Hepatocyte (in vitro differentiated cells): ENCODE measurements at regions not wholly inside any gene's neighbourhood (a gene's known extent, or its start where the extent isn't known, plus 50 kb on each side); places are given as distances from the start of the nearest gene placed in this dataset.

Experiments
- DNase-seq: peaks from one replicate; pipeline ENCODE4 v3.0.0-alpha.2; 2016; ENCODE audit warnings: low spot score
- H2AFZ ChIP-seq: fragments of 200-600 bp; sonication (generic); 2 replicates; pipeline ENCODE4 v1.6.0; 2016; ENCODE audit warnings: antibody characterized with exemption, mild to moderate bottlenecking
- H3K27ac ChIP-seq: fragments of 200-600 bp; sonication (generic); 2 replicates; pipeline ENCODE4 v1.5.1; 2016; ENCODE audit warnings: mild to moderate bottlenecking
- H3K27me3 ChIP-seq: fragments of 200-600 bp; sonication (generic); 2 replicates; pipeline ENCODE4 v1.6.1; 2016
- H3K36me3 ChIP-seq: fragments of 200-600 bp; sonication (generic); replicated peaks from 2 replicates; pipeline ENCODE4 v1.5.1; 2016; ENCODE audit warnings: low read depth; ENCODE audit not compliant: insufficient read depth
- H3K4me1 ChIP-seq: fragments of 200-600 bp; sonication (generic); 2 replicates; pipeline ENCODE4 v1.5.1; 2016; ENCODE audit warnings: mild to moderate bottlenecking, moderate library complexity; ENCODE audit not compliant: insufficient read depth
- H3K4me2 ChIP-seq: fragments of 200-600 bp; sonication (generic); 2 replicates; pipeline ENCODE4 v1.6.0; 2016
- H3K4me3 ChIP-seq: fragments of 200-600 bp; sonication (generic); 2 replicates; pipeline ENCODE4 v1.5.1; 2016; ENCODE audit warnings: mild to moderate bottlenecking
- H3K79me2 ChIP-seq: fragments of 200-600 bp; sonication (generic); 2 replicates; pipeline ENCODE4 v1.6.0; 2017; ENCODE audit warnings: mild to moderate bottlenecking
- H3K9me2 ChIP-seq: fragments of 200-600 bp; sonication (generic); replicated peaks from 2 replicates; pipeline ENCODE4 v1.6.0; 2017; ENCODE audit warnings: mild to moderate bottlenecking; ENCODE audit not compliant: insufficient read depth
- H3K9me3 ChIP-seq: fragments of 200-600 bp; sonication (generic); 2 replicates; pipeline ENCODE4 v1.5.1; 2016; ENCODE audit warnings: low read depth, mild to moderate bottlenecking
- H4K20me1 ChIP-seq: fragments of 200-600 bp; sonication (generic); 2 replicates; pipeline ENCODE4 v1.6.0; 2016; ENCODE audit warnings: mild to moderate bottlenecking; ENCODE audit not compliant: insufficient read depth, poor library complexity, severe bottlenecking
- EZH2 ChIP-seq: fragments of 200-600 bp; sonication (generic); IDR thresholded peaks from 2 replicates; pipeline ENCODE4 v1.6.1; 2016; ENCODE audit warnings: antibody characterized with exemption, mild to moderate bottlenecking, borderline replicate concordance
- EZH2phosphoT487 ChIP-seq: fragments of 200-600 bp; sonication (generic); IDR thresholded peaks from one replicate; pipeline ENCODE4 v1.6.1; 2018; ENCODE audit warnings: antibody characterized with exemption, mild to moderate bottlenecking, low read depth, moderate library complexity; ENCODE audit not compliant: unreplicated experiment, severe bottlenecking
- WGBS: methylation state at CpG from one replicate; pipeline ENCODE4 v1.1.6; 2016; ENCODE audit warnings: low lambda C conversion rate; ENCODE audit errors: missing lambda C conversion rate; 5-methylcytosine and 5-hydroxymethylcytosine counted together
- TF ChIP-seq, protein P1 (sequence below): fragments of 200-600 bp; sonication (generic); IDR thresholded peaks from 2 replicates; pipeline ENCODE4 v1.5.1; 2016; ENCODE audit warnings: antibody characterized with exemption, mild to moderate bottlenecking; ENCODE audit not compliant: poor library complexity

DNA sequence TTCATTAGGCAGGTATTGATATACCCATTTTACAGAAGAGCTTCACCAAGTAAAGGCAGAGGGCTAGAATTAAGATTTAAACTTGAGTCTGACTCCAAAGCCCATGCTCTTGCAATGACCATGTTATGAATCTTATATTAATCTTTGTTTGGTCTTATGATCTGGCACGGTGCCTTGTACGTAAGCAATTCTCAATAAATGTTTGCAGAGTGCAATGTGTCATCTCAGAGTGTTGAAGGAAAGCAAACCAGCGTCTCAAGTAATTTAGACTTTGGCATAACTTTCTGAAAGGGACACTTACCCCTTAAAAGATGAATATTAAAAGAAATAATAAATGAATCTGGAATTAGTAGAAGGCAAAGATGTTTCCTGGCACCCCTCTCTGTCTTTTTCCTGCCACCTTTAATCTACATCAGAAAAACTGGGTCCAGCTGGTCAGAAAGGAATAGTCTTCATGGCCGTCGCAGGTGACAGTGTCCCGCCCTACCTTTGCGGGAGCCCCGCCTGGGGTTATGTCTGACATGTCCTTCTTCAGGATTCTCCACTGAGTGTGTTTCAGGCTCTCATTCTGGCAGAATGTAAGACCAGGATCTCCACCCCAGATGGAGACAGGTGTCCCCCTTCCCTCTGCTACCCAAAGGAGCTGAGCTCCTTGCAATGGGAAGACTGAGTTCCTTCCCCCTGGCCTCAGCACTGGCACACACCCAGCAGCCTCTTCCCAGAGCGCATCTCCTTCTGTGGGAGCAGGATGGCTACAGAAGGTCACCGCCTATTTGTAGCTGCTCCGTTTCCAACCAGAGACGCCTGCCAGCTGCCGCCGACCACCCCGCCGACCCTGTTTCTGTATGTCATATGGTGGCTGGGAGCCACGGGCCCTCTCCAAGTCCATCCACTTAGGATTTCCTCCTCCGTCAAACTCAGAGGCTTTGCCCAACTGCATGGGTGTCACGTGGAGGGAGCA lies 266.3 kb upstream of the ECI2 start:
- Histone ChIP-seq H2AFZ (no peak overlapping the region), H3K27me3 (no peaks in the 10 kb centered on the region), H3K79me2 (no peaks in the 10 kb centered on the region), H3K4me1 (peaks cover 5% of the 10 kb centered on the region), H3K4me2 (no peak overlapping the region), H3K9me3 (no peaks in the 10 kb centered on the region), H3K4me3 (no peak overlapping the region), H3K9me2 (no peaks in the 10 kb centered on the region), H4K20me1 (no peaks in the 10 kb centered on the region), H3K27ac (no peak overlapping the region), H3K36me3 (no peaks in the 10 kb centered on the region)
- 93% methylated on average over 19 of the region's 19 CpGs for WGBS
- no peak for TF ChIP-seq EZH2phosphoT487
- no peak for TF ChIP-seq EZH2
- TF ChIP-seq, protein P1, sequence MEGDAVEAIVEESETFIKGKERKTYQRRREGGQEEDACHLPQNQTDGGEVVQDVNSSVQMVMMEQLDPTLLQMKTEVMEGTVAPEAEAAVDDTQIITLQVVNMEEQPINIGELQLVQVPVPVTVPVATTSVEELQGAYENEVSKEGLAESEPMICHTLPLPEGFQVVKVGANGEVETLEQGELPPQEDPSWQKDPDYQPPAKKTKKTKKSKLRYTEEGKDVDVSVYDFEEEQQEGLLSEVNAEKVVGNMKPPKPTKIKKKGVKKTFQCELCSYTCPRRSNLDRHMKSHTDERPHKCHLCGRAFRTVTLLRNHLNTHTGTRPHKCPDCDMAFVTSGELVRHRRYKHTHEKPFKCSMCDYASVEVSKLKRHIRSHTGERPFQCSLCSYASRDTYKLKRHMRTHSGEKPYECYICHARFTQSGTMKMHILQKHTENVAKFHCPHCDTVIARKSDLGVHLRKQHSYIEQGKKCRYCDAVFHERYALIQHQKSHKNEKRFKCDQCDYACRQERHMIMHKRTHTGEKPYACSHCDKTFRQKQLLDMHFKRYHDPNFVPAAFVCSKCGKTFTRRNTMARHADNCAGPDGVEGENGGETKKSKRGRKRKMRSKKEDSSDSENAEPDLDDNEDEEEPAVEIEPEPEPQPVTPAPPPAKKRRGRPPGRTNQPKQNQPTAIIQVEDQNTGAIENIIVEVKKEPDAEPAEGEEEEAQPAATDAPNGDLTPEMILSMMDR, result no peak
- no peak for DNase-seq

DNA sequence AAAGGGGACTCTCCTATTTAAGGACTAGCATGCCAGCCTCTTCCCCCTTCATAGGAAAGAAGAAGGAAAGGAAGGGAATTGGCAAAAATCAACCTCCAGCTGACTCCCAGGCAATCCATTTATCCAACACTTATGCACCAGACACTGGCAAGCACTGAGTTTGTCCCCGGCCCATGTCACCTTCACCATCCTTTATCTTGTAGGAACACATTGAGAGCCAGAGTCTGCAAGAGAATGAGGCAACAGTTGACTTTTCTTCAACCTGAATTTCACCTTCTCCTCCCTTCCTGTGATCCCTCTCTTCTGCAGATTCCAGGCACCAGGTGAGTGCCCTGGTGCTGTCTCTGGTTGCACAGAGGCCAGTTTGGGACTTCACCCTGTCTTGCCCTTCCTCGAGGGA lies 264.3 kb upstream of the ECI2 start:
- Histone ChIP-seq H3K27me3 (no peaks in the 10 kb centered on the region), H3K27ac (no peak overlapping the region), H3K4me1 (peaks cover 5% of the 10 kb centered on the region), H3K36me3 (no peaks in the 10 kb centered on the region), H3K9me3 (no peaks in the 10 kb centered on the region), H2AFZ (no peak overlapping the region), H3K4me2 (no peak overlapping the region), H3K4me3 (no peak overlapping the region), H3K9me2 (no peaks in the 10 kb centered on the region), H4K20me1 (no peaks in the 10 kb centered on the region), H3K79me2 (no peaks in the 10 kb centered on the region)
- 88% methylated on average over 2 of the region's 2 CpGs for WGBS
- TF ChIP-seq EZH2phosphoT487, result no peak
- no peak for TF ChIP-seq EZH2
- TF ChIP-seq, protein P1, result no peak
- no peak for DNase-seq

DNA sequence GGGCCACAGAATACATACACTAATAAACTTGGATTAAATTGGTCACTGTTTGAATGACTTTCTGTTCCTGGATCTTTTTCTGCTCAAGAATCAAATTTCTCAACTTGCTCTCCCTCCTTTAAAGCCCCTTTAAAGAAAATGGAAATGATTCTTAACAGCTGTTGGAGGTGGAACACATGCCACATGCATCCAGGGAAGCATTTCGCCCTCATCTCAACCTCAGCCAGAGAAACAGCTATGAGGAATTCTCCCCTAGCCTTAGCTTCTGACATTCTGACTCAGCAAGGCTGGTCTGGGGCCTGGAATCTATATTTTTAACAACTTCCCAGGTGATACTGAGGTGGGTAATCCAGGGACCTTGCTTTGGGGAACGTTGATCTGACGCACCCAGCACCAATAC lies 263.4 kb upstream of the ECI2 start:
- Histone ChIP-seq H3K9me3 (no peaks in the 10 kb centered on the region), H4K20me1 (no peaks in the 10 kb centered on the region), H3K79me2 (no peaks in the 10 kb centered on the region), H3K36me3 (no peaks in the 10 kb centered on the region), H3K9me2 (no peaks in the 10 kb centered on the region), H2AFZ (no peak overlapping the region), H3K27ac (no peak overlapping the region), H3K4me3 (no peak overlapping the region), H3K27me3 (no peaks in the 10 kb centered on the region), H3K4me1 (peaks cover 5% of the 10 kb centered on the region), H3K4me2 (no peak overlapping the region)
- TF ChIP-seq EZH2phosphoT487 (no peak), EZH2 (no peak)
- TF ChIP-seq, protein P1, result no peak
- 70% methylated on average over 3 of the region's 3 CpGs for WGBS
- DNase-seq, result no peak
